ENCODE measurements at regions not wholly inside any gene's neighbourhood (a gene's known extent, or its start where the extent isn't known, plus 50 kb on each side); places are given as distances from the start of the nearest gene placed in this dataset.

DNA sequence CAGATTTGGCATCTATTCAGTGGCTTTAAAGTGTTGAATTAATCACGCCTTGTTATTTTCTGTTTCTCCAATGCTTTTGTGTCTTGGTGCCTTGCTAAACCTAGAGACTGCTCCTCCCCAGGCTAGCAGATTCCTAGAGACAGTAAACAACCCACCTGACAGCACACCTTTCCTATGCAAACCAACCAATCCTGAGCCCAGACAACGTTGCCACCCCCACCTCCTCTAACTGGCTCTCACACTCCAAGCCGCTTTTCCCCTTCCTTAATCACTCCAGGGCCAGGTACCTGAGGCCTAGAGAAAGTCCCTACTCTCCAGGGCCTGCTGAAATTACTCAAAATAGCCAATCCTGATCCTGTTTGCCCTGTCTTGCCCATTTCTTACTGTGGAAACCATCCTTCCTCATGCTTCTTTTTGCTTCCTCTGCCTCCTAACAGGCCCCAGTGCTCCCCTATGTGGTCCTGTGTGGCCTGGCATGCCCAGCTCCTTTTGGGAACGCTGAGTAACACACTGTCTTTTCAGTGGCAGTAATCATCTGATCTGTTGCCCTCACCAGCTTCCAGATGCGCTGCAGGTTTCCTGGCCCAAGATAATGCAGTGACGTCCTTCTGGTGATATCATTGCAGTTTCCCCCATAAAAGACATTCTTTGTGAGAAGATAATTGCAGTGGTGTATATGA is 53.4 kb downstream of the GAS1 start:
- DNase-seq (ENCODE audit: low read depth in 1 of 2, low spot score in 1 of 2), result no peak

- no peak for DNase-seq (ENCODE audit: low read depth in 1 of 2, low spot score in 1 of 2)
Measured at GRCh38 chr9:86892576-86892975, 54.7 kb downstream of the GAS1 start.

GRCh38 chr9:86891886-86892437 is 55.3 kb downstream of the GAS1 start:
- no peak for DNase-seq (ENCODE audit: low read depth in 1 of 2, low spot score in 1 of 2)

DNA sequence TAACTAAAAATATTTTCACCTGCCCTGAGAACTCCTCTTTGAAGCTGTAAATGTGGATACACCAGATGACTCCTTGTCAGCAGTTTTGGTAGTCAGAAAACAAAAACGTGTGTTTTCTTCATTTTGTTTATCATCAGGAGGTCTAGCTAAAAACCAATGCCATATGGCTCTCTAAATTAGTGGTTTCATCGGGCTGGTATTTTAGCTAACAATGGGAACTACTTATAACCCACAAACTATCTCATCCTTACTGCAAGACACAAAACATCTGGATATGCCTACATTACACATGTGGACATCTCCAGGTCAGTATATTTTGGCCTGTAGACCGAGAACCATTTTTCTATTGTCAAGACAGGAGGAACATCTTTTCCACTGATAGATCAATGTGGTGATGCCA is 56.2 kb downstream of the GAS1 start:
- DNase-seq (ENCODE audit: low read depth in 1 of 2, low spot score in 1 of 2), result no peak

DNA sequence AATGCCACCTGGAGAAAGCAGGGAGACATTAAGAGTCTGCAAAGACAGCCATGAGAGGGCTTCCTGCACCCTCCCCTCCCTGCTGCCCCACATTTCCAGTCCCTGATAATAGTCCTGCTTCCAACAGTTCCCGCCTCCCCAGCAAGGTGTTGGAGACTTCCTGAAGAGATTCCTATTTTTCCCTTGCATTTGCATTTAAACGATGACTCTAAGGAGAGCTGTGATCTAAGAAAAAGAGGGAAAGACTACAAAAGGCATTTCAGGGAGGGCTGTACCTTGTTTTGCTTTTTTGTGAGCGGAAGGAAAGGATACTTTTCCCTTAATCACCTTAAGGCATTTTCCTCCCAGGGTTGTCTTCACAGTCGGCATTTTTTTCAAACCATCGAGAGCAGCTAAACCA is 62.1 kb downstream of the GAS1 start:
- DNase-seq (ENCODE audit: low read depth in 1 of 2, low spot score in 1 of 2), result no peak

DNA sequence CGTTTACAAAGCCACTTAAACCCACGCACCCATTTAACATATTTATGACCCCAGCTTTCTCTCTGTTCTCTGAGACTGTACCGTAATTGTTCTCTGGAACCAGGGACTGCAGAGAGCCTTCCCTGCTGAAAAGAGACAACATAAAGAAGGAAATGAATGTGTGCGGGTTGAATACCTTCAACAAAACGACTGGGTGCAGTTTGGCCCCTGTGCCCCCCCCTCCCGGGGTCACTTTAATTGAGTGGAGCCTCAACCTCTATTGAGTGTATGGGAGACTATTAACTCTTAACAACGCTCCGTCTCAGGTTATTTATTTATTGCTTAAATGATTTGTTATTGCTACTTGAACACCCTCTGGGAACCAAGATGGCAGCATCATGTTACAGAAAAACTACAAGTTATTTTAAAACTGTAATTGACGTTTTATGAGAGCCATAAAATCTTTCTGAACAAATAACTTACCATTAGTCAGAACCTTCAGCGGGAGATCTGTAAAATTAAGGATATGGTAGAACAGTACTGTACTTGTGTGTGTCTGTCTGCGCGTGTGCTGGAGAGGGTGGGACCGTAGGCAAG is 70.6 kb downstream of the GAS1 start:
- no peak for DNase-seq (ENCODE audit: low read depth in 1 of 2, low spot score in 1 of 2)

DNA sequence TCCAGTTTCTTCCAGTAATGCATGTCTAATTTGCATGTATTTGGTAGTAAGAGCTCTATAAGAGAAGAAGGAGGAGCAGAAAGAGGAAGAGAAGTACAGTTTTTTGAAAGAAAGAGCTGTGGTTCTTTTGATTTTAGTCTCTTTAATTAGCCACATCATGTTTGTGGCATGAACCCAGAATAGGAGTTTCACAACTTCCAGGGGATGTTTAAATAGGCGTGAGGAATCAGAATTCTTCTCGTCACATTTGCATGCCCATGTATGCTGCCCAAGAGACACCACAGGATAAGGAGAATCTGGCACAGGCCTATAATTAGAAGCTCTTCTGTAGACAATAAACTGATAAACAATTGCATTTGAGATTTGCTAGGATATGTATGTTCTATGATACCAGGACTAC is 78.7 kb downstream of the GAS1 start:
- DNase-seq (ENCODE audit: low read depth in 1 of 2, low spot score in 1 of 2), result no peak

GRCh38 chr9:86867804-86868313 is 79.4 kb downstream of the GAS1 start:
- no peak for DNase-seq (ENCODE audit: low read depth in 1 of 2, low spot score in 1 of 2)

DNA sequence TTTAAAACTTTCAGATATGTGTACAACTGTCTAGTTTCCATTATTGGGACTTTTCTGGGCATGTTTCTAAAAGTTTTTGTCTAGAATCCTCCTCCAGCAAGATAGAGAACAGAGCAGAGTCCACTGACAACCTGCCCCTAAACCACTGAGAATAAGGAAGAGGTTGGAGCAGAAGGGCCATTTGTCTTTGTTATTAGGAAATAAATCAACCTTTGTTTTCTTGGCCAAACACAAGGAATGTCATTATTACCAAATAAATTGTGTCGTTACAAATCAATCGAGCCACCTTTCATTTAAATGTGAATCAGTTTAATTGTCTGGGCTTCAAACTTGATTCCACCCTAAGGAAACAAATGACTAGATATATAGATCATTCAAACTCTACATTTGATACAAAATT is 81.4 kb downstream of the GAS1 start:
- no peak for DNase-seq (ENCODE audit: low read depth in 1 of 2, low spot score in 1 of 2)

DNA sequence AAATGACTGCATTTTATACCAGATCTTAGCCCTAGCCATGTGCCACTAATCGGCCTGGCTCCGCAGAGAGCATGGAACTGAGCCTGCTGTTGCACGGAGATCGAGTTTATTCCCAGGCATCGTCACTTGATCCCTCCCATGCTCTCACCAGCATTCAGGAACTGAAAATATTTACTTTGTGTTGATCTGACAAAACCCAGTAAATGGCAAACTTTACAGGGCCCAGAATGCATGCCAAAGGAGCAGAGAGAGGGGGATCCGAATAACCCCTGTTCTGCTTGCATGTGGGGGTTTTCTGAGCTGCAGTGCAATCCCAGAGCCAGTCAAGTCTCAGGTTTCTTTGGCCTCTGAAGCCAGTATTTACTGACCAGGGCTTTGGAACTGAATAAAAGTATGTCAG is 87.3 kb downstream of the GAS1 start:
- DNase-seq (ENCODE audit: low read depth in 1 of 2, low spot score in 1 of 2), result no peak

- no peak for DNase-seq (ENCODE audit: low read depth in 1 of 2, low spot score in 1 of 2)
Measured at GRCh38 chr9:86859056-86859455, 88.2 kb downstream of the GAS1 start.

DNA sequence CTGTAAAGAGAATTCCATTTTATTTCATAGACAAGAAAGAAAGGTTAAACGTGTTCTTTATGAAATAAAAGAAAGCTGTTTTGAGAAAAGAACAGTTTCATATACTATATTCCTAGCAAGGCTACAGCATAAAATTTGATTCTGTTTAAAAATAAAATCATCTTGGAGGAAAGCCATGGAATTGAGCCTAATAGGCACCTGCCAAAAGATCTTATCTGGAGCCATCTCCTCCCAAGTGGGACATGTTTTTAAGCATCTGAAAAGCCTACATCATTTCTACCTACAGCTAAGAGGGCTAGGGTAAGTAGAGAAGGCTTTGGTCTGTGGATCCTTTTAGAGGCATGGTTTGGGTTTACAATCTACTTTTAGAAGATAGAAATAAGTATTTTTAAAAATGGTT is 89.3 kb downstream of the GAS1 start:
- DNase-seq (ENCODE audit: low read depth in 1 of 2, low spot score in 1 of 2), result no peak

- no peak for DNase-seq (ENCODE audit: low read depth in 1 of 2, low spot score in 1 of 2)
Measured at GRCh38 chr9:86856259-86856658, 91.0 kb downstream of the GAS1 start.

DNA sequence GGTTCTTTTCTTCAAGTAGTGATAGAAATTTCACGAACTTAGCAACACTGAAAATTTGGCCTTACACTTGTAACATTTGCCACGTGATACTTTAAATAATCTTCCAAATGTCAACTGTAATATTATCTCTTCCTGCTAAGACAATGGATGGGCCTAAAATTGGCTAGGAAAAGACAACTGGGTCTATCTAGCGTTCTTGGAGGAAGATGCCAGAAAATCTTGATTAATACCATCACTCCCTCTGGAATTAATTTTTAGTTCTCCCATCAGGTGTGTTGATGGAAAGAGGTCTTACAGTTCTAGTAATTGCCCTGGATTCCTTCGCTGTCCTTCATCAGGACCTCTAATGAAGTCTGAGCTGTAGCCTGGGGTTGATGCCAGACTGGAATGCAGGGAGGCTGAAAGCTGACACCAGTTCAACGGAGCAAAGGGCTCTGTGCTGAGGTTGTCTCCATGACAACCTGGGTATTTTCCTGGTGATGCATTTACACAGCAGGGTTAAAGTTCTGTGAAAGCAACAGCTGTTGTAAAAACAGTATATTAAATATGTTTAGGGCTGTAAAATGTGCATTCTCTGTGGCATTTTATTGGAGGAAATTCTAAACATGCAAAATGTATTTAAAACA is 92.3 kb downstream of the GAS1 start:
- no peak for DNase-seq (ENCODE audit: low read depth in 1 of 2, low spot score in 1 of 2)

DNA sequence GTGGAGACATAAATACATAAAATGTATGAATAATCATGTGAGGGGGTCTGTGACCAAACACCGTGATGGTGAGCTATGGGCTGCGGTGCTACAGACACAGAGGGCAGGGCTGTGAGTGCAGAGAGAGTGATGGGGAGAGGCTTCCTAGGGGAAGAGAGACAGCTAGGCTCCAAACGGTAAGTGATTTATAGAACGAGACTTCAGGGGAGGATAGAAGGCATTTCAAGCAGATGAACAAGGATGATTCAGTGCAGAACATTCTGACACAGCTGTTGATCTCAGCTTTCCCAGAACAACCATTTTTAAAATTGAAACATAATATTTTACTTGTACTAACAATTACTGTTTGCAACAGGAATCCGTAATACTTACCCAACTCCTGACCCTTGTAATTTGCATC is 100.7 kb downstream of the GAS1 start:
- DNase-seq (ENCODE audit: low read depth in 1 of 2, low spot score in 1 of 2), result no peak

- DNase-seq (ENCODE audit: low read depth in 1 of 2, low spot score in 1 of 2), result no peak
Measured at GRCh38 chr9:86843206-86843605, 104.1 kb downstream of the GAS1 start.

- no peak for DNase-seq (ENCODE audit: low read depth in 1 of 2, low spot score in 1 of 2)
Measured at GRCh38 chr9:86842573-86842972, 104.7 kb downstream of the GAS1 start.

DNA sequence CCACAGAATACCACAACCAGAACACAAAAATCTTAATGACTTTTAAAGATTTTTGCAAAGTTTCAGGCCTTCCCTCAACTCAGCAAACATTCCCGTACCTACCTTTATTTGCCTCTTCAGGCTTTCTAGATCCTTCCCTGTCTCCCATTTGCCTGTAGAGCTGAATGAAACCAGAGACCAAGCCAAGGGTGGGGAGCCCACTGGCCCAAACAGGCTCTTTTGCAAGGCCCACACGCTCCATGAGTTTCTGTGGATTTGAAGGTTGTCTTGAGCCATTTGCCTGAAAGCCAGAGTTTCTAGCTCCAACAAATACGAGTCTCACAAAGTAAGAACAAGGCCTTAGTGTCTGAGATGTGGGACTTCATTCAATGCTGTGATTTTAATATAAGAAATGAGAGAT is 107.8 kb downstream of the GAS1 start:
- no peak for DNase-seq (ENCODE audit: low read depth in 1 of 2, low spot score in 1 of 2)

DNA sequence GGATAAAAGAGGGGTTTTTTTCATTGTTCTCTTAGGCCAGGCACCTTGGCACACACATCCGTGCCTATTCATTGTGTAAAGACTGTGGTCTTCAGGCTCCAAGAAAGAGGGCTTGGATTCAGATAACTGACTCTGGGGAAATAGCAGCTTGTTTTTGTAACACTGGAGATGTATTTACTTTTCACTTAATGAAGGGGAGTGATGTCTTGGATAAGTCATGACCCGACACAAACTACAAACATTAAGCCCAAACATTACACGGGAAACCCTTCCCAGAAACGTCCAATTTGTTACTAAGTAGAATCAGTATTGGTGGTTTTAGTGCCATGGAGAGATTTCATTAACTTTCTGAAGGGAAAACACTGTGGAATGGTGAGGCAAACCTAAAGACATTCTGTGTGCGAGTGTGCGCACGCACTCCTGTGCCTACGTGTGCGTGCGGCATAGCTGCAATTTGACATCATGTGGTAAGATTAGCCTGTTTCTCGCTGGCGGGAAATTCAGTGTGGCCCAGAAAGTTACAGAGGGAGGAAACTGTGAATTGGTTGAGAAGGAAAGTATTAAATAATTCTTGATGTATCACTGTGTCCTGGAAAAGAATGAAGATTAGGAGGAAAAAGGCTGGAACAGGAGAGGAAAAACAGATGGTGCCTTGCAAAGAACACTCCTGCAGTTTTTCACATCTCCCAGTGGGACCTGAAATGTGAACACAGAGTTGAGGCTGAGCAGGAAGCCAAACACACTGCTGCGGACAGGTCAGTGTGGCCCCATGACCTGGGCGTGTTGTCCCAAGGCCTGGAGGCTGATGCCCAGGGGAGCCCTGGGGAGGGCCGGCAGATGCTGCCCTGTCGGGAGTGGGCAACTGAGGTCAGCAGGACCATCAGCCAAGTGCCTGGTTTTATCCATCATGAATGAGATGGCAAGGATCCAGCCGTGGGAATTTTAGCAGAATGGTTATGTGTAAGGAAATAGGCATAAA is 108.5 kb downstream of the GAS1 start:
- DNase-seq (ENCODE audit: low read depth in 1 of 2, low spot score in 1 of 2), result no peak

DNA sequence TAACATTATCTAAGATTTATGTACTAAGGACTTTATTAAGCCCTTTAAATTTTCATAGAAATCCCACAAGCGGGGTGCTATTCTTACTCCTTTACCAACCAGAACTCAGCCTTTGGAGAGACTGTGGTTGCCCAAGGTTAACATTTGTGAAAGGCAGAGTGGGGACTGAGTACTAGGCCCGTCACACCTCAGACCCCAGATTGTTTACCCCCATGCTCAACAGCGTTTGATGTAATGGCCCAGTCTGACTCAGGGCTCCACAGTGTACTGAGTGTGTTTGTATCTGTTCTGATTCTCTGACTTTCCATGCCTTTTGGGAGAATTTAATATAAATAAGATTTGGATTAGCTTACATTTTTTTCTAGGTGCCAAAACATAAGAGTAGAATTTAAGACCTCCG is 110.0 kb downstream of the GAS1 start:
- no peak for DNase-seq (ENCODE audit: low read depth in 1 of 2, low spot score in 1 of 2)

- no peak for DNase-seq (ENCODE audit: low read depth in 1 of 2, low spot score in 1 of 2)
Measured at GRCh38 chr9:86836797-86837196, 110.5 kb downstream of the GAS1 start.

Data from activated CD4-positive, alpha-beta T cell treated with anti-CD3 and anti-CD28 coated beads, Interleukin-2, amount 50 U/mL, for 24 hours (primary cell).